NCI-H1048 (cell line): ENCODE measurements at regions not wholly inside any gene's neighbourhood (a gene's known extent, or its start where the extent isn't known, plus 50 kb on each side); places are given as distances from the start of the nearest gene placed in this dataset.
A peak's percentile ranks its signal among the peaks of the same experiment; 100 is the strongest.

Experiments
- DNase-seq: peaks from one replicate; lab custom pipeline; 2025; lab: John Stamatoyannopoulos, UW

DNA sequence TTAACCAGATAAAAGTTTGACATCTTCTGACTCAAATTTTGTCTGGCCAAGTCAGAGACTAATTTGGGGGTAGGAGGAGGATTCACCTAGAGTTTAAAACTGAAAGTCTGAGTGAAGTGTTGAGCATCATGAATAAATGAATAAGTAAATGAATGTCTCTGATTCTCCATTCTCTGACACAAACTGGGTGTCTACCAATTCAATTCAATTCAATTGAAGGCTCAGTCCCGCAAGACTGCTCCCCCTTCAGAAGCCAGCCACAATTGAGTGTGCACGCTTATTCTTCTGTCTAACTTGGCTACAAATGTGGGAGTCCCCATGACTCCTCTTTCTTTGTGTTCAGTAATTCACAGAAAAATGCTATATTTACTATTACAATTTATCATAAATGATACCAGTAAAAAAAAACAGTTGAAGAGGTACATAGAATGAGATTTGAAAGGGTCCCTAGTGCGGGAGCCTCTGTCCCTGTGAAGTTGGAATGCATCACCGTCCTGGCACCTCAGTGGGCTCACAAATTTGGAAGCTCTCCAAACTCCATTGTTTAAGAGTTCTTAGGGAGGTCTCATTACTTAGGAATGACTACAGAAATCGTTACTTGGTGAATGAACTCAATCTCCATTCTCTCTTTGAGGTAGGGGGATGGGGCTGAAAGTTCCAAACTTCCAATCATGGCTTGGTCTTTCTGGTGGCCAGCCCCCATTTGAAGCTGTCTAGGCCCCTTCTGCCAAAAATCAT, 243.7 kb upstream of the PHYHIPL start:
- DNase-seq: no peak

DNA sequence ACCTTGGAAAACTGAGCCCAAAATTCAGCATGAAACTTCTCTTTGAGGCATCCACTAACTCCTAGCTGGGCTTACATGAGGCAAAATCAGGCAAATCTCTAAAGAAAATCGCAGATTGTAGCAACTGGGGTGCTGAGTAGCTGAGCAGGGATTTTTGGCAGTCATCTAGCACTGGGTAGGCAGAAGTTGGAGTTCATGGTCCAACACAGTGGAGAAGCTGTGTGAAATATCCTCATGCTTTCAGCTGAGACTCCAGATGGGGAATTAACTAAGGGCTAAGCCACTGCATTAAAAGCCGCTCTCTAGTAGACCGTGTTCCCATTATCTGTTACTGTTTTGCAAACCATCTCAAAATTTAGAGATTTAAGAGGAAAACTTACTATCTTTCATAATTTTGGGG, 240.1 kb upstream of the PHYHIPL start:
- DNase-seq: no peak

DNA sequence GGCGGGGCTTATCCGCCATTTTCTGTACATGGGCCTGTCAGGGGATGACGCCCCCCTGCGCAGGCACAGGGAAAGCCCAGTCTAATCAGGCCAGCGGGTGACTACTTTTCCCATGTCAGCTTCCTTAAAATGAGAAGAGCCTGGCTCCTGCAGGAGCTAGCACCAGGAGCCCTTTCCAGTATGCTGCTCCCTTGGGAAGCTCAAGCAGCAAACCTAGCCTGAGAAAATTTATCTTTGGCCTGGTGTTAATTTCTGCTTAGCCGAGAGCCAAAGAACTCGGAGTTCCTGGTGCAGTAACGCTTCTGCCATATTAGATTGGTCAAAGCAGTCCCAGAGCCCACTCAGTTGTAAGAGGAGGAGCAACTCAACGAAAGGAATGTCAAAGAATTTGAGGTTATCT, 239.0 kb upstream of the PHYHIPL start:
- no peak for DNase-seq

DNA sequence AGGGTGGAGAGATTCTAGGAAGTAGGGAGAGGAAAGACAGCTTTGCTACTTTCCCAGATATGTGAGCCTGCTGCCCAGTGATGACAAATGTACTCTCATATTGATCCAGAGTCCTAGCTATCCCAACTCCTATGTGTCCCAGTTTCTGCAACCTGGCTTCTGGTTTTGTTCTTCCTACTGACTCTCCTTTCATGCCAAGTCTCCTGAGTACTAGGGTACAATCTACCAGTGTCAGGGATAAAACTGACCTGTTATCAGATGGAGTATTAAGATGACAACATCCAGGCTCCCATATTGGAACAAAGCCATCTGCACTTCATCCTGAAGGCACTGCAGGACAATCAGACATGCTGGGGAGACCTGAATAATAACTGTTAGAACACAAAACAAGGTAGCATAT, 233.7 kb upstream of the PHYHIPL start:
- no peak for DNase-seq

DNA sequence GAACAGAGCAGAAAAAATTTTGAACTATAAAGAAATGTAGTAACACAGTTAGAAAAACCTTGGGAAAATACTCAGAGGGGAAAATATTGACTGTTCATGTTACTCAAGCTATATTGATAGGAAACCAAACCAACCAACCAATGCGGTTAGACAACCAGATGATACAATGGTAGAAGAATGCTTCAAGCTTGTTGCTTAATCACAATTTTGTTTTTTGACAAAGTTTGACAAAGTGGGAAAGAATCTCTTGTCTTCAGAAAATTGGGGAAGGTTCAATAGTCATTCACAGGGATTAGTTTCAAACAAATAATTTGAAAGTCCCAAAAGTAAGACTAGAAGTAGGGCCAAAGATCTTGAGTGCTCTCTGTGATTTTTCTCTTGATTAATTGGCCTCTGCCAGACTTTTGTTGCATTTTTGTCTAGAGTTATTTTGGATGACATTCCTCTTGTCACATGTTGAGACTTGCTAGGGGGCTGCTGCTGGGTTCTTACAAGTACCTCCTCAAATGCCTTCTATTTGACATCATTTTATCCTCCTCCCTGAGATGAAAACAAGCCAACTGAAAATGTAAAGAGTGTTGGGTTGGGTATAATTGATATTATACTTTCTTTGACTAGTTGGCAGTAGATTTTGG, 233.1 kb upstream of the PHYHIPL start:
- no peak for DNase-seq

DNA sequence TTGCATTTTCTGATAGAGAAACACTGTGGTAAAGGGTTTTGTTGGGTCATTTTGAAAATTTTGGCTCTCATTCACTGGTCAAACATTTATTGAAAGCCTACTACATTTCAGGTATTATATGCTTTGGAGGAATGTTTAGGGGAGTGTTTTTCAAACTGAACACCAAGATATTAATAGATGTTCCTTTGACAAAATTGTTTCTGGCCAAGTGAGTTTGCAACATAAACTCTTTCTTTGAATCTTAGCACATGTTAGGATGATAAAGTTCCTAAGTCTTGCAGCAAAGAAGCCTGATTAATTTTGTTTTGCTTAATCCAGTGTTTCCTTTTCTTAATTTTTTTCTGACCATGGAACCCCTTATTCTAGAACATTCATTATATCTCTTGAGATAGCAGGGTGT, 232.5 kb upstream of the PHYHIPL start:
- DNase-seq: no peak

DNA sequence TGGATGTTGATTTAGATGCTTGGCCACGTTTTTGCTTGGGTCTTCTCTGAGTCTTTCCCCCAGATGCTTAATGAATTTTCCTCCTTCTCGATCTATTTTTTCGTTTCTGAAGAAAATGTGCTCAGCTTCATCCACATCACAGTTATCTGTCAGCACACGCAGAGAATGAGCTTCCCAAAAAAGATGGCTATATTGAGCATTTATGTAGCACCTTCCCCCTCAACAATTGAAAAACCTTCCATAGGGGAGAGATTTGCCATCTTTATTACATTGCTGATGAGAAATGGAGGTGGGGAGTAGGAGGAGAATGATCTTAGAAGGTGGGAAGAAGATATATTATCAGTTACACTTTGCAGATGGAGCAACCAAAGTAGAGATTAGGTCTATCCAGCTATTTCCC, 228.1 kb upstream of the PHYHIPL start:
- no peak for DNase-seq

DNA sequence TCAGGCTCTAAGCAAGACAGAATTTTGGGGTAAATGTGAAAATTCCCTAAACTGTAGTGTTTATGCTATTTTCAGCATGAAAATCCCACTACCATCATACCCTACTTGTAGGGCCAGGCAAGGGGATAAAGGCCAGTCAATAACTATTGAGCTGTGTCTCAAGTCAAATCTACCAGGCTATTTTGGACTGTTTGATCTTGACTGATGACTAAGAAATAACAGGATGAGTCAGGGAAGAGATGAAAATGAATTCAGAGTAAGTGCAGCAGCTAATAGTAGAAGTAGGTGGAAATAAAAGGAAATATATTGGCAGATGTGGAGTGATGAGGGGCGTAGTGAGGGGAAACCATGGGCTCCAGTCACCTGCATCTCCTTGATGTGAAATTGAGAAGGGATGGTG, 225.8 kb upstream of the PHYHIPL start:
- DNase-seq: no peak

DNA sequence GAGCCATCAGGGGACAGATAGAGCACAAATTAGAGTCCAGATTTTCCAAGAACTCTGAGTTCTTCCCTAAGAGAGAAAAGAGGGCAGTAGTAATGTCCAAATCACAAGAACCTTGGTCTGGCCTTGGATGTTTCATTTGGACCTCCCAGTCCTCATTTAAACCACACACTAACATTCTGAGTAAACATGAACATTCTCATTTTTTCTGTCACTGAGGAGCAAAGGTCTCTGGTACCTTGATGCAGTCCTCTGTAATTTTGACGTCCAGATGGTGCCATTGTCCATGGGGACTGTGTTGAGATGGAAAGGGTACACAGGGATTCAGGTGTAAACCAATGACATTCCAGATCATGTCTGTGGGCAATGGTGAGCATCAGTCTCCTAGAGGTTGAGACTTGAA, 225.4 kb upstream of the PHYHIPL start:
- no peak for DNase-seq

DNA sequence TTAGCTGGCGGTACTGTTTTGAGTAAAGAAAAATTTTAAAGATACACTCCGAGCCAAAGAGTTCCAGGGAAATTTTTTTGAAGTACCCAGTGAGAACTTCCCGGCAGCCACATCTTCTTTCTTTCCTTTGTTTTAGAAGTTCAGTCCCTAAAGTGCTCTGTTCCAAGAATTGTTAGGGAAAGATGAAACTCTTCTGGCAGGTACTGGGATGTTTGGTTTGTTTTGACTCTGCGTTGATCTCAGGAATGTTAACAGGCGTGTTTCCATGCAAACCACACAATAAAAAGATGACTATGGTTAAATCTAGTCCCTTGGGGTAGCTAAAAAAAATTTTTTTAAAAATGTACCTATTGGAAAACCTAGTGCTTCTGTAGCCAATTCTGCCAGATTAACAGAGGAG, 224.7 kb upstream of the PHYHIPL start:
- no peak for DNase-seq

DNA sequence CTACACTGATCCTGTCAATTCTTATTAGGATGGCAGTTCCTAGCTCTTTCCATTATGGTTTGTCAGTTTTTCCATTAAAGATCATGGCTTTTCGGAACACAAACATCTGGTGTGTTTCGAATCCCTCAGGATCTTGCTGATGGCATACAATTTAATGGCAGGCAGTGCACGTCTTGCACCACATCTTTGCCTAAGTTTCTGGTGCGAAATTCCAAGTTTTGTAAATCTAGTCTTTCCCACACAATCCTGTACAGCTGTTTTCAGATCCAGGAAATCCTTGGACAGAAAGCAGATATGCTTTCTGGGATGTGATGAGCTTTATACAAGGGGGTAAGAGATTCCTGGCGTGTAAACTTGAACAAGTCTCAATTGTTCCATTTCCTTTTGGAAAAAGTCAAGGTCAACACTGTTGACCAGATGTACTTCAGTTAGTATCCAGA, 224.3 kb upstream of the PHYHIPL start:
- DNase-seq: no peak

DNA sequence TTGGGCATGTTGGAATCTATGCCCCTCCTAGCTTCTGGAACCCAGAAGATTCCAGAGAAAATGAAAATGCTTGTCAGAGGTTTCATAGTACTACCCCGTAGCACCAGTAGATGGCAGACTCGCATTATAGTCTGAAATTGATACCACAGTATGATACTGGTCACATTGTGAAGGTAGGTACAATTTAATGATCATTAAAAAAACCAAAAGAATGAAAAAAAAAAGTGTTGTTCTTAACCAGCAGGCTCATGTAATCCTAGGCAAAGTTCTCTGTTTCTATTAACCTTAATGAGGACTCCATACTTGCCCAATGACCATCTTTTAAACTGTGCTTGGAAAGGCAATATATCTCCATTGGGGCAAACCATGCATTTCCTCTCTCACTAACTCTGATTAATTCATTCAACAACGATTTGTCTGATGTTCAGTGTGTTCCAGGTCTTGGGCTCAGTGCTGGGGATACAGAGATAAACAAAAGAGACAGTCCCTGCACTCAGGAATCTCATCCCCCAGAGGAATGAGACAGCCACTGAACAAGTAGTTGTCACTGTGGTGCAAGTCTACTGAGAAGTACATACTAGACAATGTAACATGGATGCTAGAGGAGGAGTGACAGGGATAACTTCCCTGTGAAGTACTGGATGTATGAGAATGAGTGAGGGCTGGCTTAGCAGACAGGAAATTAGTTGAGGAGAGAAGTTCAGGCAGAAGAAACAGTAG, 223.5 kb upstream of the PHYHIPL start:
- DNase-seq: no peak

DNA sequence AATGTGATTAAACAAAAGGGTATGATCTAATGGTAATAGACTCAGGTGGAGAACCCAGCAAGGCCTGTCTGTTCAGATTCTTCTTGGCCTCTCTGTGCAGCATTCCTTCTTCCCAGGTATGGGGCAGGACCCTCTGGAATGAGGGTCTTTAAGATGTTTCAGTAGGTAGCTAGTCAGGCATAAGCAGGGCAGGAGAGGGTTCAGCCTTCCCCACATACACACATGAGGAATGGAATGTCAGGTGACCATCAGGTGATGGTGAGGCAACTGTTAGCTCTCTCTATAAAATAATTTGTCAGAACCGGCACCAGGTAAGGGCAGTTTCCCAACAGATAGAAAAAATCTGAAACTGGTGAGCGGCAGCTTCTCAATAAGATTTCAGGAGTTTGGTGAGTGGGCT, 222.3 kb upstream of the PHYHIPL start:
- no peak for DNase-seq

DNA sequence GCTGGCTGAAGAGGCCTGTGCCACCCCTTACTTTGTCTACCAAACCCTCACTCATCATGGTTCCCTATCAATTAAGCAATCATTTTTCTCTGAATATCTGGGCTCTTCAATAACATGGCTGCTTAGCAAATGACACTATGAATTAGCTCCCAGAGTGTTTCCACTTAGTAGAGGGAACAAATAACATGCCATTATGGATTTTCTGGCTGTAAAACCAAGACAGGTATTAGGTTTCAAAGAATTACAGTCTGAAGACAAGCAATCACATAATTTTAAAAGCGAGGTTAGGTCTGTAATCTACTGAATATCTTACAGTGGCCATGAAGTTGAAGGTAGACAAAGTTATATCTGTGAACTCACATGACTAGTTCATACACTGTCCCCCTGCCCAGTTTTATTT, 220.8 kb upstream of the PHYHIPL start:
- no peak for DNase-seq

DNA sequence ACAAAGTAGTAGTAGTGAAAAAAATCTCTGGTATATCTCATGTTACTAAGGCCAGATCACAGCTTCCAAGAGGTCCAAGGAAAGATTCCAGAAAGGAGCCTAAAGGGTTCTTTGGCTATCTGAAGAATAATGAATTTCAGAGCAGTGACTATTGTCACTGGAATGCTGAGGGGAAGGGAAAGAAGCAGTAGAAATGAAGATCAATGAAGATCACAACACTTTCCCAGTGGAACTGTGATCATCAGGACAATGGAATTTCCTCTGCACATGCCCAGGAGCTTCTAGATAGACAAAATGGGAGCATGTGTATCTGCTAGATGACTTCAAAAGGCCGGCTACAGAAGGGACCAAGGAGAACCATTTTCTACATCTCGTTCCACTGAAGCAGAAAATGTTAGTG, 219.5 kb upstream of the PHYHIPL start:
- no peak for DNase-seq

DNA sequence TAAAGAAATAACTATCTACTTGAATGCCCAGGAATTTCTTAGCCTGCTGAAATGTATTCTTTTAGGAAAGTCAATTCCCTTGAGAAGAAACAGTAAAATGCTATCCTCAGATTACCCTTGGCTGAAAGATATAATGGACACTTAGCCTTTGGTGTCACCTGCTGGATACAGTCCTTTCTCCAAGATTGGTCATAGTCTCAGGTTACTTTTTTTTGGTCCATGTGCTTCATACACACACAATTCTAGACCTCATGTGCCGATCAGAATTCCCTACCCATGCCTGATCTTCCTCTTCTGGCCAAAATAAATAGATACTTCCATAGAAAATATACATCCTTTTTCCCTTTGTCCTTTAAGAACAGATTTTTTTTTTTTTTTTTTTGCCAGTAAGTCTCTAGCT, 218.9 kb upstream of the PHYHIPL start:
- no peak for DNase-seq

DNA sequence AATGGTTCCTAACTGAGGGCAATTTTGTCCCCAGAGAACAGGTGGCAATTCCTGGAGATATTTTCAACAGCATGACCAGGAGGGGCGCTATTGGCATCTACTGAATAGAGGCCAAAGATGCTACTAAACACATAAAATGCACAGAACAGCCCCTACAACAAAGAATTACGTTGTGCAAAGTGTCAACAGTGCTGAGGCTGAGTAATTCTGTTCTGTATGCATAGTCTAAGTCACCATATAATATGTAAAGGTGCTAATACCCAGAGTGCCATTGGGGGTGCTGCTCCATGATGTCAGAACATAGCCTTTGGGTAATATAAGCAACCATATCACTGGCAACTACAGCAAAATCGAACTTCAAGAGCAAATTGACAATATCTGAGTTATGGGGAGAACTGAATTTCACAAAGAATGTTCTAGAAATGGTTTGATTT, 213.3 kb upstream of the PHYHIPL start:
- no peak for DNase-seq

DNA sequence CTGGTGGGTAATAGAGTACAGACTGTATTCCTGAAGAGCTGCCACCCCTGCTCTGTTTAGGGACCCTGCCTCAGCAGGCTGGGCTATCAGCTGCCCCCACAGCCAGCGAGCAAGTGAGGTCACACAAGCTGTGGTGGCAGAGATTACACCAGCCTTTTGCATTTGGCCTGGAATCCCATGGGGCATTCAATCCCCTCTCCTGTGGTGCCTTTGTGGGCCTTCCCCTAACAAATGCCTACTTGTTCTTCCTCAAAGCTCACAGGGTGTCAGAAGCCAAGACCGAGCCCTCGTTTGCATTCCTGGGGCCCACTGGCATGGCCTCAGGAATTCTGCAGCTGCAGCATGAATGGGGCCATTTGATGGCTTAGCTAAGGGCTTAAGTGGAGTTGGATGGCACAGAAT, 212.7 kb upstream of the PHYHIPL start:
- peak; percentile 59 for DNase-seq

DNA sequence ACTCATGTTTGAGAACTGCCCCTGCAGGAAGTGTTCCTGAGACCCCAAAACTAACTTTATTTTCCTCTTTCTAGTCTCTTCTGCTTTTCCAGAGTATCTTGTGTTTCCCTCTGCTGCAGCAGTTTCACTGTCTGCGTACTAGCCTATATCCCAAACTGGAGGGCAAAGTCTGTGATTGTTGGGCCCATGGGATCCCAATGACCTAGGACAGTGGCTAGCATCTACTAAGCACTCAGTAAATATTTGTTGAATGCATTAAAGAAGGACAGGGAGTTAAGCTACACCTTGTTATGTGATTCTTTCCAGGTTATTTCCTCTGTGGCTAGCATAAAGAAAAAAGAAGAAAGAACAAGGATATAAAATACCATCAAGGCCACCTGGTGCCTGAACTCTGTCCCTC, 210.6 kb upstream of the PHYHIPL start:
- no peak for DNase-seq

DNA sequence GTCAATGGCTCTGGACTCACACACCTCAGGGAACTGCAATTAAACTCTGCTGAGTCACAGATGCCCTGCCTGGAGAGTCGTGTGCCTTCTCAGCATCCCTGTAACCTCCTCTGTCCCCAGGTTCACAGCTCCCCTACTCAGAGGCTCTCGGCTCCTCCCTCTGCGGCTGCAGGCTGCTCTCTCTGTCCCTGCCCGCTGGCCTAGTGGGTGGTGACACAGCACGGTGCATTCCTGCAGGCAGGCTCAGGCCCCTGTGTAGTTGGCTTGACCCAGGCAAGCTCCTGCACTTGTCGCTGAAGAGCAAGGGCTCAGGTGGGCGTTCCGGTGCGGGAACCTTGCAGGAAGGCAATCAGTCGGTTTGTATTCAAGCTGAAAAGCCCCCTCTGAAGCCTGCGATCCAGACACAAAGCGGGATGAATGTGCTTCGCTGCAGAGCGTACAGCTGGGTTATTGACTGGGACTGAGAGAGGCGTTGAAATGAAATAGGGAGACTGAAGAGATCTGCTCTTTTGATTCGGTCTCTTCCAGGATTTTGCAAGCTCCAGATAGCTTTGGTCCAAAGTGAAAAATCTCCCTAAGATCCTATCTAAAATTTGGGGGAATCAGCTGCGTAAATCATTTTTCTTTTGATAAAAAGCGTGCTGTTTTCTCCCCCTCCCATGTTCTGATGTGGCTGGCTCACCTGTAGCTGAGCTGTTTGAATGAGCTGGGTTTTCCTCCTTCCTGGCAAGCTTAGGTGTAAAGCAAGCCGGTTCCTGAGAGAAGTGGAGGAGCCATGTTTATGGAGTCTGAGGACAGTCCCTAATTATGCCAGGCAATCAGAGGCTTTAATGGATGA, 208.7 kb upstream of the PHYHIPL start:
- DNase-seq: no peak

DNA sequence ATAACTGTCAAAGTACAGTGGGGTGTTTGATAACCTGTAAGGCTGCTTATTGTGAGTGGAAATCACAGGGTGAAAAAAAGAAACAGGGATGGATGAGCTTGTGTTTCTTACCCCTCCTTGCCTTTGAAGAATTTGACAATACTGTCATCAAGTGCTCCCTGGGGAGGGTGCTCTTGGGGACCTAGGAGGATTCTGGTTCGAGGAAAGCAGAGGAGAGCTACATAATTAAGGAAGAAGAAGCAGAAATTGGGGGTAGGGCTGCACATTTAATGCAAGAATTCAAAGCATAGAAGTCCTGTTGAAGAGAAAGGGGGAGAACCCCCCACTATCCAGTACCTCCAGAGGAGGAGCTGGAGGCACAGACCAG, 208.1 kb upstream of the PHYHIPL start:
- DNase-seq: no peak

DNA sequence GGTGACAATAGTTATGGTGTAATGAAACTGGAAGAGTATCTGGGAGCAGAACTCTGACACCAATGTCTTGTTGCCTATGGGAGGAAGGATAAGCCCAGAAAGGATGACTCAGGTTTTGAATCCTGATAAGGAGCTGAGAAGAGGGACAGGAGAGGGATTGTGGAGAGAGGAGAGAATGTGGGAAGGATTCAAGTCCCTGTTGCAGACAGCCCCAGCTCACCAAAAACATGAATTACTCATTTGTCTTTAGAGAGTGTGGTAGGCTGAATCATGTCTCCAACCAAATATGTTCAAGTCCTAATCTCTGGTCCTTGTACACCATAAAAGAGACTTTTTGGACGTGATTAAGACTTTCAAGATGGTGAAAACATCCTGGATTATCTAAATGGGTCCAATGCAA, 206.9 kb upstream of the PHYHIPL start:
- DNase-seq: no peak
